ENCODE measurements at regions not wholly inside any gene's neighbourhood (a gene's known extent, or its start where the extent isn't known, plus 50 kb on each side); places are given as distances from the start of the nearest gene placed in this dataset.

DNA sequence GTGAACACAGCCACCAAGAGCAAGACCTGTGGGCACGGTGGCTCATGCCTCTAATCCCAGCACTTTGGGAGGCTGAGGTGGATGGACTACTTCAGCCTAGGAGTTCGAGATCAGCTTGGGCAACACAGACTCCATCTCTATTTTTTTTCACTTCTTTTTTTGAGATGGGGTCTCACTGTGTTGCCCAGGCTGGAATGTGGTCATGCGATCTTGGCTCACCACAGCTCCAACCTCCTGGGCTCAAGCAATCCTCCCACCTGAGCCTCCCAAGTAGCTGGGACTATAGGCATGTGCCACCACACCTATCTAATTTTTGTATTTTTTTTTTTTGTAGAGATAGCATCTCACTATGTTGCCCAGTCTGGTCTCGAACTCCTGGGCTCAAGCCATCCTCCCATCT lies 54.4 kb upstream of the SPRED2 start:
- TF ChIP-seq, protein P1, sequence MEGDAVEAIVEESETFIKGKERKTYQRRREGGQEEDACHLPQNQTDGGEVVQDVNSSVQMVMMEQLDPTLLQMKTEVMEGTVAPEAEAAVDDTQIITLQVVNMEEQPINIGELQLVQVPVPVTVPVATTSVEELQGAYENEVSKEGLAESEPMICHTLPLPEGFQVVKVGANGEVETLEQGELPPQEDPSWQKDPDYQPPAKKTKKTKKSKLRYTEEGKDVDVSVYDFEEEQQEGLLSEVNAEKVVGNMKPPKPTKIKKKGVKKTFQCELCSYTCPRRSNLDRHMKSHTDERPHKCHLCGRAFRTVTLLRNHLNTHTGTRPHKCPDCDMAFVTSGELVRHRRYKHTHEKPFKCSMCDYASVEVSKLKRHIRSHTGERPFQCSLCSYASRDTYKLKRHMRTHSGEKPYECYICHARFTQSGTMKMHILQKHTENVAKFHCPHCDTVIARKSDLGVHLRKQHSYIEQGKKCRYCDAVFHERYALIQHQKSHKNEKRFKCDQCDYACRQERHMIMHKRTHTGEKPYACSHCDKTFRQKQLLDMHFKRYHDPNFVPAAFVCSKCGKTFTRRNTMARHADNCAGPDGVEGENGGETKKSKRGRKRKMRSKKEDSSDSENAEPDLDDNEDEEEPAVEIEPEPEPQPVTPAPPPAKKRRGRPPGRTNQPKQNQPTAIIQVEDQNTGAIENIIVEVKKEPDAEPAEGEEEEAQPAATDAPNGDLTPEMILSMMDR (conservative IDR thresholded peaks at IDR 0.05; ENCODE audit: low read depth, low read length): no peak

DNA sequence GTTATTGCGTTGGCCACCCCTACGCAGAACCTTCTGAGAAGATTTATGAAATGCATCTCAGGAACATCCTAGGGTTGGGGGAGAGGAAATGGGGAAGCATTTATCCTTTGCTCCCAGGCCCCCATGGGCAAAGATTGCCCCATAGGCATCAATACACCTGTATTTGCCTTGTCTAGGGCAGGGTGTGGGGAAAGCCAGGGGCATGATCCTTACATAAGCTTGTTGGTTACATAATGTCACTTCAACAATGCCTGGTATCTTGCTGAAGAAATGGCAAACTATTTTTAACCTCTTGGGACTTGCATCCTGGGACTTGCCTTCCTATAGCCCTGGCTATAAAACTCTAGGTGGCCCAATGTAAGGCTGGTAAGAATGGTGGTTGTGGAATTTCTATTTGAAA lies 53.9 kb upstream of the SPRED2 start:
- H3K4me3 ChIP-seq (ENCODE audit: low read depth, low read length): no peak overlapping the region
- DNase-seq (ENCODE audit: low read depth): no peak
- TF ChIP-seq, protein P1 (conservative IDR thresholded peaks at IDR 0.05; ENCODE audit: low read depth, low read length): no peak

More for the DNA sequence above, 54.4 kb upstream of the SPRED2 start:
- DNase-seq (ENCODE audit: low read depth): no peak
- H3K4me3 ChIP-seq (ENCODE audit: low read depth, low read length): no peak overlapping the region

DNA sequence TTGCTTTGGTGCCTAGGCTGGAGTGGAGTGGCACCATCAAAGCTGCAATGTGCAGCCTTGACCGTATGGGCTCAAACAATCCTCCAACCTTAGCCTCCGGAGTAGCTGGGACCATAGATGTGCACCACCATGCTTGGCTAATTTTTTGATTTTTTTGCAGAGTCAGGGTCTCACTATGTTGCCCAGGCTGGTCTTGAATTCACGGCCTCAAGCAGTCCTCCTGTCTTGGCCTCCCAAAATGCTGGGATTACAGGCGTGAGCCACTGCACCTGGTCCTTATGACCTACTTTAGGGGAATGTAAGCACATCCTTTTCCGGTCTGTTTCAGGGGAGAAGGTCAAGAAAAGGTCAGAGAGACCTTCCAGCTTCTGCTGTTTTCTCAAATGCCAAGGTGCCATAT lies 53.4 kb upstream of the SPRED2 start:
- no peak overlapping the region for H3K4me3 ChIP-seq (ENCODE audit: low read depth, low read length)
- TF ChIP-seq, protein P1 (conservative IDR thresholded peaks at IDR 0.05; ENCODE audit: low read depth, low read length): no peak
- DNase-seq (ENCODE audit: low read depth): no peak

DNA sequence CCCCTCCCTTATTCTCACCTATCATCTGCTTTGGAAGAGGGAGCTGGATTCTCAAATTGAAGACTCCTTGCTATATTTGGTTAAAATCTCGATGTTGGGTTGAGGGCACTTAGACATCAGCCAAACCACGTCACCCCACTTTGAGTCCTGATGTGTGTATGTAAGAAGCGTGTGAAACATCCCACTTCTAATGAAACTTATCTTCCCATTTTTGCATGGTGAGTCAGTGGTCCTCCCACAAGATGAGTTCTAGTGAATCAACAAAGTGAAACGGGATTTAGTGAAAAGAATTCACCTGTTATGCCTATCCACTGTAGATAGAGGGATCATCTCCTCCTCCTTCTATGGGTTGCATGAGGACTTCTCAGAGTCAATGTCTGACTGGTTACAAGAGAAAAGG lies 51.4 kb upstream of the SPRED2 start:
- no peak for DNase-seq (ENCODE audit: low read depth)
- H3K4me3 ChIP-seq (ENCODE audit: low read depth, low read length): no peak overlapping the region
- TF ChIP-seq, protein P1 (conservative IDR thresholded peaks at IDR 0.05; ENCODE audit: low read depth, low read length): no peak

DNA sequence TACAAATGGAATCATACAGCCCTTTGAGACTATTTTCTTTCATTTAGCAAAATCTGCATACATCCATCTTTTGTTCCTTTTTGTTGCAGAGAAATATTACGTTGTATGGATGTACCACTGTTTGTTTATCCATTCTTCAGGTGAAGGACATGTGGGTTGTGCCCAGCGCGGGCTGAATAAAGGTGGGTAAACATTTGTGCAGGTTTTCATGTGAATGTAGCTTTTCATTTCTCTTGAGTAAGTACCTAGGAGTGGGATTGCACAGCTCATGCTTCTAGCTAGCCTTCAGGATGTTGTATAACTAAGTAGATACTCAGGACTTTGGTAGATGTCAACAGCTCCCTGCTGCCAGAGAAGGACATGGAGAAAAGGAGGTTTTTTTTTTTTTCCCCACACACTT lies 50.6 kb upstream of the SPRED2 start:
- TF ChIP-seq, protein P1 (conservative IDR thresholded peaks at IDR 0.05; ENCODE audit: low read depth, low read length): no peak
- no peak for DNase-seq (ENCODE audit: low read depth)
- no peak overlapping the region for H3K4me3 ChIP-seq (ENCODE audit: low read depth, low read length)

Measured in choroid plexus epithelial cell (primary cell).